ENCODE measurements at regions not wholly inside any gene's neighbourhood (a gene's known extent, or its start where the extent isn't known, plus 50 kb on each side); places are given as distances from the start of the nearest gene placed in this dataset.

DNA sequence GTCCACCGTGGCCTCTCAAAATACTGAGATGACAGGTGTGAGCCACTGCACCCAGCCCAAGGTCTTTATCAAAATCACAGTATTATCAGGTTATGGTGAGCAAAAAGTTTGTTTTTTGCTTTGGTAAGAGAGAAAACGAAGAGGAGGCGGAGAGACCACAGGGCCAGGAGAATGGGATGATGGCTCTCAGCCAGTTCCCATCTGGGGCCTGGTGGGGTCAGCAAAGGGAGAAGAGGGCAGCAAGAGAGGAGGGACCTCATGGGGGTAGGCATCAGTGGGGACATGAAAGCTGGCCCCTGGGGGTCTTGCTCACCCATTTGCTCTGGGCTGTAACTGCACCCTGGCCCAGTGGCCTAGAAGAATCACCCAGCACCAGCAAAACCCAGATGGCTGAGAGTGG, 190.2 kb downstream of the SHANK2 start:
- Mint-ChIP-seq H3K27ac (no peak overlapping the region), H3K36me3 (ENCODE audit: insufficient read depth) (peaks cover 4% of the 10 kb centered on the region), H3K4me1 (ENCODE audit: low read depth) (no peaks in the 10 kb centered on the region), H3K9me3 (ENCODE audit: low read depth) (no peaks in the 10 kb centered on the region), H3K4me3 (ENCODE audit: low read depth) (no peak overlapping the region), H3K27me3 (no peaks in the 10 kb centered on the region)
- no peak for DNase-seq (ENCODE audit: low spot score, unreplicated experiment)
- TF ChIP-seq, protein P1, sequence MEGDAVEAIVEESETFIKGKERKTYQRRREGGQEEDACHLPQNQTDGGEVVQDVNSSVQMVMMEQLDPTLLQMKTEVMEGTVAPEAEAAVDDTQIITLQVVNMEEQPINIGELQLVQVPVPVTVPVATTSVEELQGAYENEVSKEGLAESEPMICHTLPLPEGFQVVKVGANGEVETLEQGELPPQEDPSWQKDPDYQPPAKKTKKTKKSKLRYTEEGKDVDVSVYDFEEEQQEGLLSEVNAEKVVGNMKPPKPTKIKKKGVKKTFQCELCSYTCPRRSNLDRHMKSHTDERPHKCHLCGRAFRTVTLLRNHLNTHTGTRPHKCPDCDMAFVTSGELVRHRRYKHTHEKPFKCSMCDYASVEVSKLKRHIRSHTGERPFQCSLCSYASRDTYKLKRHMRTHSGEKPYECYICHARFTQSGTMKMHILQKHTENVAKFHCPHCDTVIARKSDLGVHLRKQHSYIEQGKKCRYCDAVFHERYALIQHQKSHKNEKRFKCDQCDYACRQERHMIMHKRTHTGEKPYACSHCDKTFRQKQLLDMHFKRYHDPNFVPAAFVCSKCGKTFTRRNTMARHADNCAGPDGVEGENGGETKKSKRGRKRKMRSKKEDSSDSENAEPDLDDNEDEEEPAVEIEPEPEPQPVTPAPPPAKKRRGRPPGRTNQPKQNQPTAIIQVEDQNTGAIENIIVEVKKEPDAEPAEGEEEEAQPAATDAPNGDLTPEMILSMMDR (IDR thresholded peaks at IDR 0.05; ENCODE audit: unreplicated experiment) = no peak

DNA sequence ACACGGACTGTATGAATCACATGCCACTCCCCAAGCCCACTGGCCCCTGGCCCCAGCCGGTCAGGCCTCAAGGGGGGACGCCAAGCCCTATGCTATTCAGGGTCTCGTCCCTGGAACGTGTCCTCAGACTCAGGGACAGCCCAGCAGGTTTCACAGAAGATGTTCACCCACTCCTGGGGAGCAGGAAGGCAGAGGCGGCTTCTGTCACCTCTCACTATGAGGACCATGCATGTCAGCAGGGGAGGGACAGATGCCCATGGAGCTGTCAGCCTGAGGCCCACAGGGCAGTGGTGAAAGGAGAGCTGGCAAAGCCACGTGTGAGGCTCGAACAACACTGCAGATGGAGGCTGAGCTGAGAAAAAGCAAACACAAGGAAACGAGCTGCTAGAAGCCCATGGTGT, 192.0 kb downstream of the SHANK2 start:
- no peak for DNase-seq (ENCODE audit: low spot score, unreplicated experiment)
- TF ChIP-seq, protein P1 (IDR thresholded peaks at IDR 0.05; ENCODE audit: unreplicated experiment) = no peak
- Mint-ChIP-seq H3K36me3 (ENCODE audit: insufficient read depth) (peaks cover 10% of the 10 kb centered on the region), H3K27me3 (no peaks in the 10 kb centered on the region), H3K4me3 (ENCODE audit: low read depth) (no peak overlapping the region), H3K4me1 (ENCODE audit: low read depth) (no peaks in the 10 kb centered on the region), H3K9me3 (ENCODE audit: low read depth) (no peaks in the 10 kb centered on the region), H3K27ac (no peak overlapping the region)

DNA sequence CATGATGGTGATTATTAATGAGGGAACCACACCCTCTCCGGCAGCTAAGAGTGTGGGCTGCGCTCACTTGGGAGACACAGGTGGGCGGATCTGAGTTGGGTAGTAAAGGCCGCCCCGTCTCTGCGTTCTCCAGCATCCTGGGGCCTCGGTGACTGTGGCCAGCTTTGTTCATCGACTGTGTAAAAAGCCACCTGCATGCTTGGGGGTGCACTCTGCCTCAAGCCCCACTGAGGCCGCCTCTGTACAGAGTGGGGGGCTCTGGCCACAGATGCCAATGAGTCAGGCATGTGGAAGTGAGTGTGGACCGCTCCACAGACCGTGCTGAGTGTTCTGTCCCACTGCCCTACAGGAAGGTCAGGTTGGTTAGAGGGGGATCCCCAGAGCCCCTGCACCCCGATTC, 192.7 kb downstream of the SHANK2 start:
- TF ChIP-seq, protein P1 (IDR thresholded peaks at IDR 0.05; ENCODE audit: unreplicated experiment) = no peak
- Mint-ChIP-seq H3K27ac (no peak overlapping the region), H3K4me1 (ENCODE audit: low read depth) (no peaks in the 10 kb centered on the region), H3K4me3 (ENCODE audit: low read depth) (no peak overlapping the region), H3K27me3 (no peaks in the 10 kb centered on the region), H3K9me3 (ENCODE audit: low read depth) (no peaks in the 10 kb centered on the region), H3K36me3 (ENCODE audit: insufficient read depth) (peaks cover 10% of the 10 kb centered on the region)
- DNase-seq (ENCODE audit: low spot score, unreplicated experiment) = no peak

- Mint-ChIP-seq H3K36me3 (ENCODE audit: insufficient read depth) (peaks cover 8% of the 10 kb centered on the region), H3K27ac (no peak overlapping the region), H3K27me3 (no peaks in the 10 kb centered on the region), H3K4me1 (ENCODE audit: low read depth) (no peaks in the 10 kb centered on the region), H3K4me3 (ENCODE audit: low read depth) (no peak overlapping the region), H3K9me3 (ENCODE audit: low read depth) (no peaks in the 10 kb centered on the region)
- TF ChIP-seq, protein P1 (IDR thresholded peaks at IDR 0.05; ENCODE audit: unreplicated experiment) = no peak
- no peak for DNase-seq (ENCODE audit: low spot score, unreplicated experiment)
Measured at GRCh38 chr11:71055925-71056324, 196.5 kb downstream of the SHANK2 start.
